Heart right ventricle (tissue), 16 donors: ENCODE measurements at regions not wholly inside any gene's neighbourhood (a gene's known extent, or its start where the extent isn't known, plus 50 kb on each side); places are given as distances from the start of the nearest gene placed in this dataset.
A peak's percentile ranks its signal among the peaks of the same experiment; 100 is the strongest.

ENCODE experiments used
- ATAC-seq, 8 donors: fragments of 200-7000 bp; cut with Tn5 transposase; one replicate each; pipeline ENCODE4 v1.9.1; 2020; ENCODE audit warnings: mild to moderate bottlenecking in 8 of 8, moderate library complexity in 8 of 8, moderate number of reproducible peaks in 1 of 8
- DNase-seq, 2 donors: peaks; one replicate each; pipeline ENCODE4 v3.0.0-alpha.2; 2020
- H3K27ac ChIP-seq, 10 donors: fragments of 200-600 bp; sonication (generic) in 2 of 10; one replicate each; pipeline versions ENCODE4 v1.5.0 to v1.8.0; 2020 to 2022; ENCODE audit warnings: mild to moderate bottlenecking in 3 of 10
- H3K27me3 ChIP-seq, 7 donors: fragments of 200-600 bp; one replicate each; pipeline ENCODE4 v1.8.0; 2021 to 2022; ENCODE audit warnings: mild to moderate bottlenecking in 2 of 7
- H3K36me3 ChIP-seq, 9 donors: fragments of 200-600 bp; sonication (generic) in 1 of 9; one replicate each; pipeline versions ENCODE4 v1.5.0 to v1.8.0; 2020 to 2022; ENCODE audit warnings: mild to moderate bottlenecking in 2 of 9
- H3K4me1 ChIP-seq, 9 donors: fragments of 200-600 bp; sonication (generic) in 1 of 9; one replicate each; pipeline versions ENCODE4 v1.5.0 to v1.8.0; 2020 to 2022; ENCODE audit warnings: mild to moderate bottlenecking in 4 of 9
- H3K4me3 ChIP-seq, 10 donors: fragments of 200-600 bp; sonication (generic) in 2 of 10; one replicate each; pipeline versions ENCODE4 v1.5.0 to v1.8.0; 2020 to 2022; ENCODE audit warnings: mild to moderate bottlenecking in 7 of 10, moderate library complexity in 2 of 10
- H3K9me3 ChIP-seq, 11 donors: fragments of 200-600 bp in 10 of 11; sonication (generic) in 2 of 11; one replicate each; pipeline versions ENCODE4 v1.5.0 to v1.8.0; 2013 to 2022; ENCODE audit warnings: mild to moderate bottlenecking in 2 of 11, control low read depth in 1 of 11, moderate library complexity in 1 of 11
- CTCF ChIP-seq, 9 donors: fragments of 200-600 bp; sonication (generic) in 2 of 9; IDR thresholded peaks; one replicate each; pipeline versions ENCODE4 v1.5.0 to v1.8.0; 2021 to 2022; ENCODE audit warnings: antibody characterized with exemption in 9 of 9, mild to moderate bottlenecking in 5 of 9, moderate library complexity in 1 of 9
- WGBS, 2 donors: extraction: QIAGEN DNeasy Blood & Tissue Kit; methylation state at CpG; one replicate each; pipeline ENCODE4 v1.1.7; 2013; ENCODE audit warnings: inconsistent platforms in 1 of 2; 5-methylcytosine and 5-hydroxymethylcytosine counted together
- intact Hi-C, 10 donors: fragments of 100-400 bp; cut with DNase I; formaldehyde crosslinking; loops; one replicate each; pipeline versions ENCODE4 v1.11.1 to v1.14.2; 2022
- donor health status: Arrhythmogenic right ventricular cardiomyopathy.
- donor health status: ischemic (EF 13 %, LVEDD 7.1; RV severe dilation, severe dysfunction).
- donor health status: healthy with polysubstance abuse.
- donor health status: DM: no; HTN: yes; CAD: no.
- donor health status: DM: no; HTN: no; CAD: no.
- donor health status: ischemic (EF 25% LVEDD 6.9; RV normal size, moderate dysfunction).
- donor health status: ischemic (EF 25% LVEDD 5.7; RV mildly dilated, moderate dysfunction).
- donor health status: healthy.
- donor health status: DM: yes; HTN: yes; CAD: no.
- donor health status: Ischemic cardiomyopathy.
- donor health status: ischemic (EF 35%, LVEDD 5.7; RV mildly dilated, moderate dysfunction).
- donor health status: nonischemic (EF 11% LVEDD 7.7; RV severe dilation, severe dysfunction).
- donor health status: DM: yes; HTN: yes; CAD: no.
- donor health status: PGD.
- donor health status: ischemic (EF 29% LVEDD 5.4; RV normal size, mild dysfunction).
- donor health status: nonischemic (EF 23%, LVEDD 6.1; RV moderate dilation, normal function).

GRCh38 chr2:23132823-23133595 lies 252.0 kb upstream of the KLHL29 start:
- Histone ChIP-seq H3K27me3 (peaks cover 0 to 5% (median 0%) of the 10 kb centered on the region in 7 donors), H3K36me3 (no peaks in the 10 kb centered on the region), H3K27ac (no peak overlapping the region), H3K4me1 (peaks cover 0 to 10% (median 6%) of the 10 kb centered on the region in 9 donors), H3K9me3 (peaks cover 0 to 9% (median 0%) of the 10 kb centered on the region in 11 donors), H3K4me3 (no peak overlapping the region)
- 65 to 66% methylated on average over 3 of the region's 3 CpGs for WGBS, 2 donors
- intact Hi-C loops: no loop called here
- TF ChIP-seq CTCF (IDR thresholded peaks at IDR 0.05): no peak
- no peak for DNase-seq
- ATAC-seq: no peak

- H3K36me3 ChIP-seq: no peaks in the 10 kb centered on the region
- no peaks in the 10 kb centered on the region for H3K9me3 ChIP-seq
- intact Hi-C loops: no loop called here
- no peak for DNase-seq
- H3K27ac ChIP-seq: peak overlapping the region in 1 of 10 donors; percentile 11
- peaks cover 0 to 5% (median 0%) of the 10 kb centered on the region in 7 donors for H3K27me3 ChIP-seq
- H3K4me1 ChIP-seq: peaks cover 0 to 10% (median 6%) of the 10 kb centered on the region in 9 donors
- no peak for TF ChIP-seq CTCF (IDR thresholded peaks at IDR 0.05)
- ATAC-seq: no peak
- WGBS, 2 donors: 38 to 43% methylated on average over 1 of the region's 1 CpG
- H3K4me3 ChIP-seq: no peak overlapping the region
These were observed 250.3 kb upstream of the KLHL29 start for GRCh38 chr2:23134726-23135125.

GRCh38 chr2:23135481-23136100 lies 249.4 kb upstream of the KLHL29 start:
- WGBS, 2 donors: 22 to 25% methylated on average over 9 of the region's 9 CpGs
- no peaks in the 10 kb centered on the region for H3K36me3 ChIP-seq
- peaks cover 0 to 10% (median 6%) of the 10 kb centered on the region in 9 donors for H3K4me1 ChIP-seq
- no peak overlapping the region for H3K4me3 ChIP-seq
- peaks cover 0 to 5% (median 0%) of the 10 kb centered on the region in 7 donors for H3K27me3 ChIP-seq
- H3K9me3 ChIP-seq: no peaks in the 10 kb centered on the region
- peak overlapping the region in 1 of 10 donors; percentile 11 for H3K27ac ChIP-seq
- ATAC-seq (peak in 6 of 8 donors; percentile 28 to 95 (median 72)), DNase-seq (peak; percentile 14 to 25)
- intact Hi-C loops: no loop called here
- TF ChIP-seq CTCF (IDR thresholded peaks at IDR 0.05): no peak

GRCh38 chr2:23137166-23137565 lies 247.8 kb upstream of the KLHL29 start:
- Histone ChIP-seq H3K4me1 (peaks cover 0 to 10% (median 6%) of the 10 kb centered on the region in 9 donors), H3K27me3 (peaks cover 0 to 5% (median 0%) of the 10 kb centered on the region in 7 donors), H3K9me3 (no peaks in the 10 kb centered on the region), H3K4me3 (no peak overlapping the region), H3K36me3 (no peaks in the 10 kb centered on the region), H3K27ac (no peak overlapping the region)
- no peak for TF ChIP-seq CTCF (IDR thresholded peaks at IDR 0.05)
- ATAC-seq (no peak), DNase-seq (no peak)
- 70 to 78% methylated on average over 2 of the region's 2 CpGs for WGBS, 2 donors
- intact Hi-C loops: no loop called here
